OCI-LY1 (cell line): ENCODE measurements at regions not wholly inside any gene's neighbourhood (a gene's known extent, or its start where the extent isn't known, plus 50 kb on each side); places are given as distances from the start of the nearest gene placed in this dataset.

Experiments used
- H2AFZ ChIP-seq: fragments of 200-600 bp; sonication (generic), shearing (Covaris generic); 2 replicates; pipeline ENCODE4 v1.6.0; 2014; ENCODE audit warnings: antibody characterized with exemption, mild to moderate bottlenecking, low read length
- H3F3A ChIP-seq: fragments of 200-600 bp; sonication (generic), shearing (Covaris generic); 2 replicates; pipeline ENCODE4 v1.6.0; 2014; ENCODE audit warnings: mild to moderate bottlenecking, antibody characterized with exemption, low read length, moderate library complexity; ENCODE audit not compliant: insufficient read depth
- H3K27ac ChIP-seq: fragments of 200-600 bp; sonication (generic); 2 replicates; pipeline ENCODE4 v1.5.1; 2014; ENCODE audit warnings: low read length, mixed run types, mild to moderate bottlenecking, low read depth; ENCODE audit not compliant: poor library complexity, severe bottlenecking
- H3K27me3 ChIP-seq: fragments of 200-600 bp; sonication (generic); 2 replicates; pipeline ENCODE4 v1.6.0; 2014; ENCODE audit warnings: antibody characterized with exemption, mild to moderate bottlenecking, low read length, moderate library complexity; ENCODE audit not compliant: insufficient read depth
- H3K36me3 ChIP-seq: fragments of 200-600 bp; sonication (generic); 2 replicates; pipeline ENCODE4 v1.6.1; 2014; ENCODE audit warnings: mild to moderate bottlenecking, antibody characterized with exemption, low read length, moderate library complexity, mixed read lengths; ENCODE audit not compliant: insufficient read depth
- H3K4me1 ChIP-seq: fragments of 200-600 bp; sonication (generic); 2 replicates; pipeline ENCODE4 v1.5.1; 2014; ENCODE audit warnings: mild to moderate bottlenecking, low read length, moderate library complexity; ENCODE audit not compliant: insufficient read depth, severe bottlenecking
- H3K4me2 ChIP-seq: fragments of 200-600 bp; sonication (generic), shearing (Covaris generic); 2 replicates; pipeline ENCODE4 v1.6.1; 2014; ENCODE audit warnings: low read length
- H3K4me3 ChIP-seq: fragments of 200-600 bp; sonication (generic); 2 replicates; pipeline ENCODE4 v1.5.1; 2014; ENCODE audit warnings: low read length, low read depth, mild to moderate bottlenecking, mixed read lengths; ENCODE audit not compliant: poor library complexity, severe bottlenecking
- H3K79me2 ChIP-seq: fragments of 200-600 bp; shearing (Covaris generic); 2 replicates; pipeline ENCODE4 v1.6.1; 2016; ENCODE audit warnings: mixed run types, low read length, mixed read lengths; ENCODE audit not compliant: insufficient read depth
- H3K9ac ChIP-seq: fragments of 200-600 bp; sonication (generic), shearing (Covaris generic); 2 replicates; pipeline ENCODE4 v1.6.1; 2014; ENCODE audit warnings: mild to moderate bottlenecking, low read length, mixed read lengths
- H3K9me2 ChIP-seq: fragments of 200-600 bp; sonication (generic), shearing (Covaris generic); 2 replicates; pipeline ENCODE4 v1.6.1; 2014; ENCODE audit warnings: low read depth, mild to moderate bottlenecking, low read length, mixed read lengths
- H3K9me3 ChIP-seq: fragments of 200-600 bp; shearing (Covaris generic); 2 replicates; pipeline ENCODE4 v1.6.1; 2014; ENCODE audit warnings: low read length, mixed read lengths
- H4K20me1 ChIP-seq: fragments of 200-600 bp; sonication (generic), shearing (Covaris generic); 2 replicates; pipeline ENCODE4 v1.6.0; 2016; ENCODE audit warnings: mild to moderate bottlenecking, low read length; ENCODE audit not compliant: insufficient read depth
- CTCF ChIP-seq: fragments of 200-600 bp; sonication (generic), shearing (Covaris generic); IDR thresholded peaks from 2 replicates; pipeline ENCODE4 v1.5.1; 2017; ENCODE audit warnings: mild to moderate bottlenecking, antibody characterized with exemption, low read length, moderate library complexity, mixed read lengths
- EZH2 ChIP-seq: fragments of 200-600 bp; sonication (generic), shearing (Covaris generic); IDR thresholded peaks from 2 replicates; pipeline ENCODE4 v1.8.0; 2017; ENCODE audit warnings: borderline replicate concordance, mixed run types, mild to moderate bottlenecking, antibody characterized with exemption, low read length, moderate library complexity, mixed read lengths

- no peak overlapping the region for H3K27ac ChIP-seq
- no peaks in the 10 kb centered on the region for H3K4me1 ChIP-seq
- H3F3A ChIP-seq, result no peaks in the 10 kb centered on the region
- H4K20me1 ChIP-seq, result no peaks in the 10 kb centered on the region
- TF ChIP-seq CTCF, result no peak
- TF ChIP-seq EZH2, result no peak
- H3K9me3 ChIP-seq, result no peaks in the 10 kb centered on the region
- H3K79me2 ChIP-seq, result no peaks in the 10 kb centered on the region
- H3K36me3 ChIP-seq, result no peaks in the 10 kb centered on the region
- no peak overlapping the region for H3K4me2 ChIP-seq
- no peaks in the 10 kb centered on the region for H3K9me2 ChIP-seq
- no peak overlapping the region for H2AFZ ChIP-seq
- H3K9ac ChIP-seq, result no peak overlapping the region
- H3K27me3 ChIP-seq, result peaks cover 5% of the 10 kb centered on the region; the same call in 1 of the 2 replicates
- H3K4me3 ChIP-seq, result no peak overlapping the region
Observed at GRCh38 chr16:85271198-85271597, 158.9 kb upstream of the CIBAR2 start.

DNA sequence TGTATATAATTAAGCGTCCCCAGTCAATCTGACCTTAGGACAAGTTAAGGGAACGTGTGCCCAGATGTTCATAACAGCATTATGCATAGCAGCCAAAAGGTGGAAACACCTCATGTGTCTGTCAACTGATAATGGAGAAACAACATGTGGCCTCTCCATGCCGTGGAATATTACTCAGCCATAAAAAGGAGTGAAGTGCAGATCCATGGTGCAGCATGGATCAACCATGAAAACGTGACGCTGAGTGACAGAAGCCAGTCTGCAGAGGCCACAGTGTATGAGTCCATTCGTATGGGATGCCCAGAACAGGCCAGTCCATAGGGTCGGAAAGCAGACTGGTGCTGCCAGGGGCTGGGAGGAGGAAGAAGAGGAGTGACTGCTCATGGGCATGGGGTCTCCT lies 161.0 kb upstream of the CIBAR2 start:
- Histone ChIP-seq H3F3A (no peaks in the 10 kb centered on the region), H3K4me1 (no peaks in the 10 kb centered on the region), H3K27ac (no peak overlapping the region), H2AFZ (no peak overlapping the region), H3K79me2 (no peaks in the 10 kb centered on the region), H4K20me1 (no peaks in the 10 kb centered on the region), H3K27me3 (peaks cover 10% of the 10 kb centered on the region), H3K36me3 (no peaks in the 10 kb centered on the region), H3K4me3 (no peak overlapping the region), H3K9ac (no peak overlapping the region), H3K9me3 (no peaks in the 10 kb centered on the region), H3K4me2 (no peak overlapping the region), H3K9me2 (no peaks in the 10 kb centered on the region)
- TF ChIP-seq CTCF (no peak), EZH2 (no peak)

DNA sequence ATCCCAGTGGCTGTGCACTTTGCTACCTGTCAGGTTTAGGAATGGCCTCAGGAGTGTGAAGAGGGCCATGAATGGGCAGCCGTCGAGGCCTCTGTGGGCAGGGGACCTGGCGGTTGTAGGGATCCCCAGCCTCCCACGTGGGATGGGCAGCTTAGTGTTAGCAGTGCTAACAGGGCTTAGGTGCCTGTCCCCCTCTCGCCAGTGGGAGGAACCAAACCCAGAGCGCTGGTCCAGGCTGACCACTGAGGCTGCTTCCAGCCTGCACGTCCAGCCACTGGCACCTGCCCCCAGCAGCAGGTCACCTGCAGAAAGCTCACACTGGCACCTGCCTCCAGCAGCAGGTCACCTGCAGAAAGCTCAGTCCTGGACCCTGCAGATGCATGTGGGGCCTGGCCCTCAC lies 162.2 kb upstream of the CIBAR2 start:
- Histone ChIP-seq H3K9me3 (no peaks in the 10 kb centered on the region), H3F3A (no peaks in the 10 kb centered on the region), H3K9me2 (no peaks in the 10 kb centered on the region), H3K4me3 (no peak overlapping the region), H4K20me1 (no peaks in the 10 kb centered on the region), H3K36me3 (no peaks in the 10 kb centered on the region), H3K4me1 (no peaks in the 10 kb centered on the region), H2AFZ (no peak overlapping the region), H3K9ac (no peak overlapping the region), H3K27me3 (peaks cover 10% of the 10 kb centered on the region), H3K27ac (no peak overlapping the region), H3K79me2 (no peaks in the 10 kb centered on the region), H3K4me2 (no peak overlapping the region)
- TF ChIP-seq CTCF, result no peak
